PC-3 (cell line): ENCODE measurements at regions not wholly inside any gene's neighbourhood (a gene's known extent, or its start where the extent isn't known, plus 50 kb on each side); places are given as distances from the start of the nearest gene placed in this dataset.

Experiments used
- EZH2phosphoT487 ChIP-seq: fragments of 300-600 bp; sonication (generic); IDR thresholded peaks from 2 replicates; pipeline ENCODE4 v1.6.1; 2018; ENCODE audit warnings: mild to moderate bottlenecking, antibody characterized with exemption, low read length, borderline replicate concordance
- TF ChIP-seq, protein P1 (sequence below): fragments of 300-600 bp; sonication (generic); conservative IDR thresholded peaks from 2 replicates; pipeline ENCODE4 v1.5.1; 2017; ENCODE audit warnings: antibody characterized with exemption, low read depth, mild to moderate bottlenecking, low read length

DNA sequence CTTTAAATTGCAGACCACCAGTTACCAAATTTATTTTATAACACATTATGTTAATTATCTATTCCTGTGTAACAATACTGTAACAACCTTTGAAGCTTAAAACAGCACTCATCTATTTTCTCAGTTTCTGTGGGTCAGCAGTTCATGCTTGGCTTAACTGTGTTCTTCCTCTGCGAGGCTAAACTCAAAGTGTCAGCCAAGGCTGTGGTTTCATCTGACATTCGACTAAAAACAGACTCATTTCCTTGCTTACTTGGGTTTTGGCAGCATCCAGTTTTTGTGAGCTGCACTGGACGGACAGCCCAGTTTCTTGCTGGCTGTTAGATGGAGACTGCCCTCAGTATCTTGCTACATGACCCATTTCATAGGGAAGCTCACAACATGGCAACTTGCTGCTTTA, 247.3 kb upstream of the KCNH8 start:
- TF ChIP-seq, protein P1, sequence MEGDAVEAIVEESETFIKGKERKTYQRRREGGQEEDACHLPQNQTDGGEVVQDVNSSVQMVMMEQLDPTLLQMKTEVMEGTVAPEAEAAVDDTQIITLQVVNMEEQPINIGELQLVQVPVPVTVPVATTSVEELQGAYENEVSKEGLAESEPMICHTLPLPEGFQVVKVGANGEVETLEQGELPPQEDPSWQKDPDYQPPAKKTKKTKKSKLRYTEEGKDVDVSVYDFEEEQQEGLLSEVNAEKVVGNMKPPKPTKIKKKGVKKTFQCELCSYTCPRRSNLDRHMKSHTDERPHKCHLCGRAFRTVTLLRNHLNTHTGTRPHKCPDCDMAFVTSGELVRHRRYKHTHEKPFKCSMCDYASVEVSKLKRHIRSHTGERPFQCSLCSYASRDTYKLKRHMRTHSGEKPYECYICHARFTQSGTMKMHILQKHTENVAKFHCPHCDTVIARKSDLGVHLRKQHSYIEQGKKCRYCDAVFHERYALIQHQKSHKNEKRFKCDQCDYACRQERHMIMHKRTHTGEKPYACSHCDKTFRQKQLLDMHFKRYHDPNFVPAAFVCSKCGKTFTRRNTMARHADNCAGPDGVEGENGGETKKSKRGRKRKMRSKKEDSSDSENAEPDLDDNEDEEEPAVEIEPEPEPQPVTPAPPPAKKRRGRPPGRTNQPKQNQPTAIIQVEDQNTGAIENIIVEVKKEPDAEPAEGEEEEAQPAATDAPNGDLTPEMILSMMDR: no peak
- no peak for TF ChIP-seq EZH2phosphoT487
